MM.1S (cell line): ENCODE measurements at regions not wholly inside any gene's neighbourhood (a gene's known extent, or its start where the extent isn't known, plus 50 kb on each side); places are given as distances from the start of the nearest gene placed in this dataset.

Experiments
- DNase-seq: peaks from one replicate; pipeline ENCODE4 v3.0.0-alpha.2; 2015
- H2AFZ ChIP-seq: fragments of 300-600 bp; sonication (generic); 2 replicates; pipeline ENCODE4 v1.6.0; 2016; ENCODE audit warnings: antibody characterized with exemption, low read length
- H3F3A ChIP-seq: fragments of 300-600 bp; sonication (generic); 2 replicates; pipeline ENCODE4 v1.6.1; 2016; ENCODE audit warnings: mild to moderate bottlenecking, antibody characterized with exemption, low read length, moderate library complexity, mixed read lengths; ENCODE audit not compliant: insufficient read depth
- H3K27ac ChIP-seq: fragments of 300-600 bp; sonication (generic); 2 replicates; pipeline ENCODE4 v1.5.1; 2016; ENCODE audit warnings: mild to moderate bottlenecking, low read length
- H3K27me3 ChIP-seq: fragments of 300-600 bp; sonication (generic); replicated peaks from 2 replicates; pipeline ENCODE4 v1.6.0; 2016; ENCODE audit warnings: low read length; ENCODE audit not compliant: insufficient read depth
- H3K36me3 ChIP-seq: fragments of 300-600 bp; sonication (generic); replicated peaks from 2 replicates; pipeline ENCODE4 v1.6.1; 2016; ENCODE audit warnings: mild to moderate bottlenecking, low read length, mixed read lengths; ENCODE audit not compliant: insufficient read depth
- H3K4me1 ChIP-seq: fragments of 300-600 bp; sonication (generic); 2 replicates; pipeline ENCODE4 v1.6.1; 2016; ENCODE audit warnings: low read length, mixed read lengths
- H3K4me2 ChIP-seq: fragments of 300-600 bp; sonication (generic); 2 replicates; pipeline ENCODE4 v1.6.0; 2016; ENCODE audit warnings: low read depth, low read length
- H3K4me3 ChIP-seq: fragments of 300-600 bp; sonication (generic); 2 replicates; pipeline ENCODE4 v1.5.1; 2016; ENCODE audit warnings: low read length, mixed read lengths
- H3K79me2 ChIP-seq: fragments of 300-600 bp; sonication (generic); 2 replicates; pipeline ENCODE4 v1.6.1; 2016; ENCODE audit warnings: mixed run types, low read length, mixed read lengths
- H3K9ac ChIP-seq: fragments of 300-600 bp; sonication (generic); 2 replicates; pipeline ENCODE4 v1.6.1; 2016; ENCODE audit warnings: low read length, mixed read lengths
- H3K9me2 ChIP-seq: fragments of 300-600 bp; sonication (generic); replicated peaks from 2 replicates; pipeline ENCODE4 v1.6.1; 2016; ENCODE audit warnings: mild to moderate bottlenecking, low read length, mixed read lengths; ENCODE audit not compliant: insufficient read depth
- H3K9me3 ChIP-seq: fragments of 300-600 bp; sonication (generic); replicated peaks from 2 replicates; pipeline ENCODE4 v1.6.1; 2016; ENCODE audit warnings: mild to moderate bottlenecking, low read length, mixed read lengths; ENCODE audit not compliant: insufficient read depth
- H4K20me1 ChIP-seq: fragments of 300-600 bp; sonication (generic); 2 replicates; pipeline ENCODE4 v1.6.1; 2016; ENCODE audit warnings: mild to moderate bottlenecking, low read length, moderate library complexity, mixed read lengths; ENCODE audit not compliant: insufficient read depth
- EZH2 ChIP-seq: fragments of 300-600 bp; sonication (generic); optimal IDR thresholded peaks from 2 replicates; pipeline ENCODE3; 2017; ENCODE audit warnings: low read depth, mild to moderate bottlenecking, antibody characterized with exemption, low read length, mixed read lengths
- EZH2phosphoT487 ChIP-seq: fragments of 300-600 bp; sonication (generic); IDR thresholded peaks from 2 replicates; pipeline ENCODE4 v1.6.1; 2018; ENCODE audit warnings: antibody characterized with exemption, low read length
- TF ChIP-seq, protein P1 (sequence below): fragments of 300-600 bp; sonication (generic); IDR thresholded peaks from 2 replicates; pipeline ENCODE4 v1.5.1; 2016; ENCODE audit warnings: antibody characterized with exemption, low read length, mixed read lengths

DNA sequence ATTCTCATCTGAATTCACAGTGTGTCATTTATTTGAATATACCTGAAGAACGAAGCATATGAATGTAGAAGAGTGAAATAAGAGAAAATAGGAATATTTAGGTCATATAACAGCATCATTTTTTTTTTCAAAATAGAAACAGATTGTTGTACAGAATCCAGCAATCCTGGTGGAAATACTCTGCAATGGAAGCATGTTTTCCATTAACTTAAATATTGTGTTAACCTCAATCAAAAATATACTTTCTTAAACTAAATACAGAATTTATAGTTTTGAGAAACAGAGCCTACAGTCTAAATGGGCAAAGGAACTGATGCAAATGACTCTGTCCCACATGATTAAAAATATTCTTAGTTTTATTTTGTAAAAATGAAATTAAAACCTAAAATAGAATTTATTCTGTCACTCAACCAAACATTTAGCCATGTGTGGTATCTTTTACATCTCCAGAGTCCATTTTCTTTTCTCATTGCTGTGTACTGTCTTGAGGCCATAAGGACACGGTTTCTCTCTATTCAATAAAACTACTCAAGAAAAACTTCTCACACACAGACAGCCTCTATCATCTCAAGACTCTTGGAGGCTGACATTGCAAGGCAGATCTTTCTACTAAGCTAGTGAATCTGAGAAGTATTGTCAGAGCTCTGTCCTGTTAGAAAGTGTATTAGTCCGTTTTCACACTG is 322.6 kb downstream of the LTN1 start:
- TF ChIP-seq EZH2 (no peak), EZH2phosphoT487 (no peak)
- TF ChIP-seq, protein P1, sequence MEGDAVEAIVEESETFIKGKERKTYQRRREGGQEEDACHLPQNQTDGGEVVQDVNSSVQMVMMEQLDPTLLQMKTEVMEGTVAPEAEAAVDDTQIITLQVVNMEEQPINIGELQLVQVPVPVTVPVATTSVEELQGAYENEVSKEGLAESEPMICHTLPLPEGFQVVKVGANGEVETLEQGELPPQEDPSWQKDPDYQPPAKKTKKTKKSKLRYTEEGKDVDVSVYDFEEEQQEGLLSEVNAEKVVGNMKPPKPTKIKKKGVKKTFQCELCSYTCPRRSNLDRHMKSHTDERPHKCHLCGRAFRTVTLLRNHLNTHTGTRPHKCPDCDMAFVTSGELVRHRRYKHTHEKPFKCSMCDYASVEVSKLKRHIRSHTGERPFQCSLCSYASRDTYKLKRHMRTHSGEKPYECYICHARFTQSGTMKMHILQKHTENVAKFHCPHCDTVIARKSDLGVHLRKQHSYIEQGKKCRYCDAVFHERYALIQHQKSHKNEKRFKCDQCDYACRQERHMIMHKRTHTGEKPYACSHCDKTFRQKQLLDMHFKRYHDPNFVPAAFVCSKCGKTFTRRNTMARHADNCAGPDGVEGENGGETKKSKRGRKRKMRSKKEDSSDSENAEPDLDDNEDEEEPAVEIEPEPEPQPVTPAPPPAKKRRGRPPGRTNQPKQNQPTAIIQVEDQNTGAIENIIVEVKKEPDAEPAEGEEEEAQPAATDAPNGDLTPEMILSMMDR = no peak
- Histone ChIP-seq H3K9me2 (no peaks in the 10 kb centered on the region), H3K4me3 (no peak overlapping the region), H3K9me3 (no peaks in the 10 kb centered on the region), H3K4me2 (no peak overlapping the region), H3K79me2 (no peaks in the 10 kb centered on the region), H3K27me3 (no peaks in the 10 kb centered on the region), H3K9ac (no peak overlapping the region), H3F3A (no peaks in the 10 kb centered on the region), H3K36me3 (no peaks in the 10 kb centered on the region), H3K27ac (no peak overlapping the region), H3K4me1 (no peaks in the 10 kb centered on the region), H4K20me1 (no peaks in the 10 kb centered on the region), H2AFZ (no peak overlapping the region)
- no peak for DNase-seq

DNA sequence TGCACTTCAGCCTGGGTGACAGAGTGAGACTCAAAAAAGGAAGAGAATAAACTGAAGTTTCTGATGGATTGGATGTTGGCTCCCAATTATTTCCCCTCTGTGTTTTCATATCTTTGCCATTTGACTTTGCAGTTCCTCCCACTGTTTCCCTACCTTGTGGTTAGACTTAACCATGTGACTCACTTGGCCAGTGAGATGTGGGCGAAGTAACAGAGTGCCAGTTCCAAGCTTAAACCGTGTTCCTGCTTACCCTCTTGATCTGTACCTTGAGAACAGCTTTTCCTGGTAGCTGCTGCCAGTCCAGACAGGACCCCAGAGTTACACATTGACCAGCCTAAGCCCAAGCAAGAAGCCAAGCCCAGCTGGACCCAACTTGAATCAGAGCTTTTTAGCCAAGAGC is 323.4 kb downstream of the LTN1 start:
- no peak overlapping the region for H3K4me3 ChIP-seq
- no peak for DNase-seq
- no peak overlapping the region for H3K4me2 ChIP-seq
- H4K20me1 ChIP-seq = no peaks in the 10 kb centered on the region
- no peak for TF ChIP-seq EZH2
- TF ChIP-seq, protein P1 = no peak
- no peak for TF ChIP-seq EZH2phosphoT487
- no peaks in the 10 kb centered on the region for H3K9me2 ChIP-seq
- H3K27me3 ChIP-seq = no peaks in the 10 kb centered on the region
- H3K9me3 ChIP-seq = no peaks in the 10 kb centered on the region
- H3K36me3 ChIP-seq = no peaks in the 10 kb centered on the region
- H3K79me2 ChIP-seq = no peaks in the 10 kb centered on the region
- H2AFZ ChIP-seq = no peak overlapping the region
- no peak overlapping the region for H3K9ac ChIP-seq
- H3F3A ChIP-seq = no peaks in the 10 kb centered on the region
- no peak overlapping the region for H3K27ac ChIP-seq
- H3K4me1 ChIP-seq = no peaks in the 10 kb centered on the region

DNA sequence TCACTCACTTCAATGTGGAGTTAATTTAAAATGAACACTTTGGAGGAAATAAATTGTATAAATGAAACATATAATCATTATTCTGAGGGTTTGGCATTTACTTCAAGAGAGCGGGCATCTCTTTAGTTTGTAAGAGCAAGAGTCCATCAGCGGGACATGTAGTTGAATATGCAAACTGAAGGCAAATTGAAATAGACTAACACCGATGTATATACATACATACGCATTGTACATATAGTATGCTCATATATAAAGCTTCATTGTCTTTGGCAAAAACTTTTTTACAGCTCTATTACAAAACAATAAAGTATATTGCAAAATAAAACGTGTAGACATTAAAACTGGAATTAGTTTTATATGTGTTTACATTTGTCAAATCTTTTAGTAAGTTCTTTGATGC is 328.9 kb downstream of the LTN1 start:
- Histone ChIP-seq H3K4me2 (no peak overlapping the region), H3K9me3 (no peaks in the 10 kb centered on the region), H2AFZ (no peak overlapping the region), H3F3A (no peaks in the 10 kb centered on the region), H4K20me1 (no peaks in the 10 kb centered on the region), H3K4me1 (no peaks in the 10 kb centered on the region), H3K79me2 (no peaks in the 10 kb centered on the region), H3K36me3 (no peaks in the 10 kb centered on the region), H3K27ac (no peak overlapping the region), H3K4me3 (no peak overlapping the region), H3K27me3 (no peaks in the 10 kb centered on the region), H3K9me2 (no peaks in the 10 kb centered on the region), H3K9ac (no peak overlapping the region)
- no peak for DNase-seq
- TF ChIP-seq, protein P1 = no peak
- no peak for TF ChIP-seq EZH2phosphoT487
